ENCODE measurements at regions not wholly inside any gene's neighbourhood (a gene's known extent, or its start where the extent isn't known, plus 50 kb on each side); places are given as distances from the start of the nearest gene placed in this dataset.

DNA sequence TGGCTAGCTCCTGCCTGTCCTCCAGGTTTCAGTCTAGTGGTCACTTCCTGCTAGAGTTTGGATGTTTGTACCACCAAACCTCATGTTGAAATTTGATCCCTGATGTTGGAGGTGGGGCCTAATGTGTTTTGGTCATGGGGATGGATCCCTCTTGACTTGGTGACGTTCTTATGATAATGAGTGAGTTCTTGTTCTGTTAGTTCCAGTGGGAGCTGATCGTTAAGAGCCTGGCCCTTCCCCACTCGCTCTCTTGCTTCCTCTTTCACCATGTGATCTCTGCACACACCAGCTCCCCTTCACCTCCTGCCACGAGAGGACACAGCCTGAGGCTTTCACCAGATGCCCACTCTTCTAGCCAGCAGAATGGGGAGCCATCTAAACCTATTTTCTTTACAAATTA is 86.8 kb upstream of the SCEL start:
- TF ChIP-seq CTCF (IDR thresholded peaks at IDR 0.05 in 2 of 3, conservative IDR thresholded peaks at IDR 0.05 in 1 of 3; ENCODE audit: borderline replicate concordance in 1 of 3, insufficient read depth in 1 of 3, low read depth in 2 of 3, low read length in 2 of 3) (no peak), POLR2A (IDR thresholded peaks at IDR 0.05; ENCODE audit: borderline replicate concordance, extremely low read depth, insufficient read depth, insufficient read length) (no peak), YY1 (IDR thresholded peaks at IDR 0.05; ENCODE audit: extremely low read depth, insufficient replicate concordance, low read depth, low read length) (no peak), POLR2AphosphoS5 (IDR thresholded peaks at IDR 0.05; ENCODE audit: low read depth, low read length) (no peak)
- TF ChIP-seq, protein P1, sequence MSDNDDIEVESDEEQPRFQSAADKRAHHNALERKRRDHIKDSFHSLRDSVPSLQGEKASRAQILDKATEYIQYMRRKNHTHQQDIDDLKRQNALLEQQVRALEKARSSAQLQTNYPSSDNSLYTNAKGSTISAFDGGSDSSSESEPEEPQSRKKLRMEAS (IDR thresholded peaks at IDR 0.05), result no peak
